Glomerular visceral epithelial cell (primary cell): ENCODE measurements at regions not wholly inside any gene's neighbourhood (a gene's known extent, or its start where the extent isn't known, plus 50 kb on each side); places are given as distances from the start of the nearest gene placed in this dataset.
"Not testable (repeated sequence)": the region's sequence is repeated elsewhere in the genome, so short reads cannot be mapped to it uniquely, and the experiment has no call there.

Experiments used
- DNase-seq: peaks from one replicate; pipeline ENCODE4 v3.0.0-alpha.2; 2016; ENCODE audit errors: extremely low spot score

GRCh38 chr2:144999071-144999875 lies 479.4 kb upstream of the ZEB2 start:
- no peak for DNase-seq

- no peak for DNase-seq
Observed at GRCh38 chr2:144998435-144998834, 478.5 kb upstream of the ZEB2 start.

GRCh38 chr2:144996225-144996795 lies 476.4 kb upstream of the ZEB2 start:
- DNase-seq, result no peak

- no peak for DNase-seq
Observed at GRCh38 chr2:144995482-144995881, 475.6 kb upstream of the ZEB2 start.

- no peak for DNase-seq
Observed at GRCh38 chr2:144990661-144991060, 470.7 kb upstream of the ZEB2 start.

- no peak for DNase-seq
Observed at GRCh38 chr2:144989579-144990270, 469.8 kb upstream of the ZEB2 start.

- no peak for DNase-seq
Observed at GRCh38 chr2:144988591-144988990, 468.7 kb upstream of the ZEB2 start.

GRCh38 chr2:144986691-144987090 lies 466.8 kb upstream of the ZEB2 start:
- DNase-seq, result no peak

GRCh38 chr2:144984038-144984437 lies 464.1 kb upstream of the ZEB2 start:
- DNase-seq, result no peak

- no peak for DNase-seq
Observed at GRCh38 chr2:144983107-144983506, 463.2 kb upstream of the ZEB2 start.

- no peak for DNase-seq
Observed at GRCh38 chr2:144982481-144982880, 462.6 kb upstream of the ZEB2 start.

- DNase-seq, result no peak
Observed at GRCh38 chr2:144975881-144976280, 456.0 kb upstream of the ZEB2 start.

- DNase-seq, result no peak
Observed at GRCh38 chr2:144972676-144973075, 452.8 kb upstream of the ZEB2 start.

GRCh38 chr2:144971786-144972335 lies 451.9 kb upstream of the ZEB2 start:
- DNase-seq, result no peak

- not testable (repeated sequence) for DNase-seq
Observed at GRCh38 chr2:144970410-144970809, 450.5 kb upstream of the ZEB2 start.

- DNase-seq, result not testable (repeated sequence)
Observed at GRCh38 chr2:144969564-144969963, 449.6 kb upstream of the ZEB2 start.

- no peak for DNase-seq
Observed at GRCh38 chr2:144967961-144968360, 448.0 kb upstream of the ZEB2 start.

GRCh38 chr2:144965172-144965571 lies 445.3 kb upstream of the ZEB2 start:
- DNase-seq, result no peak

GRCh38 chr2:144963031-144963430 lies 443.1 kb upstream of the ZEB2 start:
- DNase-seq, result no peak

- DNase-seq, result no peak
Observed at GRCh38 chr2:144959416-144959815, 439.5 kb upstream of the ZEB2 start.

GRCh38 chr2:144950899-144951560 lies 431.1 kb upstream of the ZEB2 start:
- peak; percentile 42 for DNase-seq

GRCh38 chr2:144948205-144948855 lies 428.4 kb upstream of the ZEB2 start:
- no peak for DNase-seq
